Ectodermal cell (in vitro differentiated cells): ENCODE measurements at regions not wholly inside any gene's neighbourhood (a gene's known extent, or its start where the extent isn't known, plus 50 kb on each side); places are given as distances from the start of the nearest gene placed in this dataset.

Source experiments
- H3K27ac ChIP-seq: 2 replicates; pipeline ENCODE4 v1.7.0; 2013; ENCODE audit warnings: mild to moderate bottlenecking, low read depth, low read length; ENCODE audit not compliant: insufficient read depth, poor library complexity, severe bottlenecking
- H3K27me3 ChIP-seq: 2 replicates; pipeline ENCODE4 v1.7.0; 2013; ENCODE audit warnings: mild to moderate bottlenecking, low read length; ENCODE audit not compliant: insufficient read depth, control insufficient read depth, poor library complexity, severe bottlenecking
- H3K36me3 ChIP-seq: one replicate; pipeline ENCODE4 v1.7.0; 2013; ENCODE audit warnings: low read length; ENCODE audit not compliant: control insufficient read depth, insufficient read depth
- H3K4me1 ChIP-seq: one replicate; pipeline ENCODE4 v1.7.0; 2013; ENCODE audit warnings: low read length; ENCODE audit not compliant: control insufficient read depth, insufficient read depth
- H3K4me3 ChIP-seq: 2 replicates; pipeline ENCODE4 v1.7.0; 2013; ENCODE audit warnings: low read depth, low read length, control low read depth; ENCODE audit not compliant: insufficient read depth
- H3K9me3 ChIP-seq: 2 replicates; pipeline ENCODE4 v1.7.0; 2013; ENCODE audit warnings: mild to moderate bottlenecking, low read length, moderate library complexity; ENCODE audit not compliant: control insufficient read depth
- WGBS, 2 experiments: methylation state at CpG; one replicate each; pipeline ENCODE4 v1.1.7; 2013; ENCODE audit warnings: missing lambda C conversion rate in 2 of 2; 5-methylcytosine and 5-hydroxymethylcytosine counted together

DNA sequence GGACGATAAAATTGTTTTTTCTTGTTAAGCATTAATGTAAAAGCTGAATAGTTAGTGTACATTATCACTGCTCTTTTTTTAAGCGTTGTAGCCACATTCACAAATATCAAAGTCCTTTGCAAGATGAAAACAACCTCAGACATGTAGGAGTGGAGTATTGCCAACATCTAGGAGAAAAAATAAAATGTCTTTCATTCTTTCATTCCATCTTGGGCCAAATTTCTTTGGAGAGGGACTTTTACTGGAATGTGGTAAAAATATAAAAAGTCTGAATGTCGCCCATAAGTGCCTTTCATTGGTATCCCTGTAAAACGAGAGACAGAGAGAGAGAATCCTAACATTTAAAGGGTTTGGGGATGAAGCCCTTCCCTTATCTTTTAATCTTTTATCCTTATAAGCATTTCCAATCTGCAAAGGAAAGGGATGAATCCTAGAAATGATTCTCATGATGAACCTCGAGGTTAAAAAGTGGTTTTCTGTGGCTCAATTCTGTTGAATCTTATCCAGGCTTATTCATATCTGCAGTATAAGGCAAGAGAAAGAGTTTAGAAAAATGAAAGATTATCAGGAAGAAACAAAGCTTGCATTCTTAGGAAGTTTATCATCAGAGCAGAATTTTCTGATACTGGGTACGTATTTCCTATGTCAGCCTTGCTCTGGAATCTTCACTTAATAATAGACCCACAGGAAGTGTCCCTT lies 1031.7 kb downstream of the MCTP2 start:
- no peaks in the 10 kb centered on the region for H3K36me3 ChIP-seq
- H3K27ac ChIP-seq, result no peak overlapping the region
- 76 to 85% methylated on average over 3 to 6 of the region's 6 CpGs for WGBS, 2 experiments
- H3K9me3 ChIP-seq, result no peaks in the 10 kb centered on the region
- no peaks in the 10 kb centered on the region for H3K27me3 ChIP-seq
- H3K4me1 ChIP-seq, result peaks cover 9% of the 10 kb centered on the region
- H3K4me3 ChIP-seq, result no peak overlapping the region

DNA sequence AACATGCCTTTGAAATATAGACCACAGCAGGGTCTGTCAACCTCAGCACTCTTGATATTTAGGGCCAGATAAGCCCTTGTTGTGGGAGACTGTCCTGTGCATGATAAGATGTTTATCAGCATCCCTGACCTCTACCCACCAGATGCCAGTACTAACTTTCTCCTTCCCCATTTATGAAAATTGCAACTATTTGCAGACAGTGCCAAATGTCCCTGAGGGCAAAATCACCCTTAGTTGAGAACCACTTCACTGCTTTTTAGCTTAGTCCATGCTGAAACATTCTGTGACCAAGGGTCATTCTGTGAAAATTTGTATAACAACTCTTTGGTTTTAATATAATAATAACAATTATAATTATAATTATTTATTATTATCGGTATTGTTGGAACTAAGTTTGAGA lies 1032.4 kb downstream of the MCTP2 start:
- Histone ChIP-seq H3K36me3 (no peaks in the 10 kb centered on the region), H3K4me3 (no peak overlapping the region), H3K4me1 (peaks cover 9% of the 10 kb centered on the region), H3K9me3 (no peaks in the 10 kb centered on the region), H3K27ac (no peak overlapping the region), H3K27me3 (no peaks in the 10 kb centered on the region)
- WGBS, 2 experiments, result no CpG with 5 or more reads among the region's 1 CpG

DNA sequence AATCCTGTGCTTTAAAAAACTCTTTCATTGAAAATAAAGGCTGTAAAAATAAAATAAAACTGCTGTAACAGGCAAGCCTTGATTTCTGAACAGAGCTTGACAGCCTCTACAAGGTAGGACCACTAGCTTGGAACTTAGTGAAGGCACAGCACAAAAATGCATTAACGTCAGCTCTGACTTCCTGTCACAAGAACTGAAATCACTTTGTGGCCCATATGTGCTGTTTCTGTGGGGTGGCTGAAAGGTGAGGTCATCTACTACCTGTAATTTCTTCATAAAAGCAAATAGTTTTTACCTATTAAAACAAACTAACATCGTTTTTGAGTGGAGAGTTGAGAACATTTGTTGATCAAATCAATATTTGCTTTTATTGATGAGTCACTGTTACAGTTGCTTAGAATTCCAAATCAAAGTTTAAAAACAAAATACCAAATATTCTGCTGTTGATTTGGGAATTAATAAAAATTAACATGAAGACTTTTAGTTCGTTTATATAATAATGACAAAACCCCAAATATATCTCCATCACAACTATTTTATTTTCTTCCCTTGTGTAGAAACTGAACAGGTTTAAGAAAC lies 1034.1 kb downstream of the MCTP2 start:
- 91 to 100% methylated on average over 2 of the region's 3 CpGs for WGBS, 2 experiments
- Histone ChIP-seq H3K4me1 (no peaks in the 10 kb centered on the region), H3K27ac (no peak overlapping the region), H3K36me3 (no peaks in the 10 kb centered on the region), H3K9me3 (no peaks in the 10 kb centered on the region), H3K4me3 (no peak overlapping the region), H3K27me3 (no peaks in the 10 kb centered on the region)

DNA sequence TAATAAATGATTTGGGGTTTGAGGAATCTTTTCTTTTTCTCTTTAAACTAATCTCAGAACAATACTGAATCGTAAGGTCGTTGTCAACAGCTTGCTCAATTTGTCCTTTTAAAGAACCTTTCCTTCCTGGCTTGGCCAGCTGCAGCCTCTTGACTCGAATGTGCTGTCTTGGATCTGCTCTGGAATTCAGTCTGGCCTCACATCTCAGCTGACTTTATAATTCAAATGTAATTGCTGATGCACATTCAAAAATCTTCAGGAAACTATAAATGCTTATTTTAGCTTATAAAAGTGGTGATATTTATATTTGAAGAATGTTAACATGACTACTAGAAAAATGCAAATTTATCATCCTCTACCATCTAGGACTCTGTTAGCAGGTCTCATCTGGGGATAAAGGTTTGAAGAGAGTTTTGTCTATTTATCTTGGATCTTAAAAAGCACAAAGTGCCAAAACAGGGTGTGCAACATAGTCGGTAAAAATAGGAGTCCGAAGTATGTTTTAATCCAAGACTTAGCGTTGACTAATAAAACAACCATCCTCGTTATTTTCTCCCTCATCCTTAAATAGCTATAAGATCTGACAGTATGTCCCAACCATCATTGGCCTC lies 1035.2 kb downstream of the MCTP2 start:
- no peak overlapping the region for H3K27ac ChIP-seq
- H3K4me1 ChIP-seq, result no peaks in the 10 kb centered on the region
- H3K9me3 ChIP-seq, result no peaks in the 10 kb centered on the region
- H3K27me3 ChIP-seq, result no peaks in the 10 kb centered on the region
- no peaks in the 10 kb centered on the region for H3K36me3 ChIP-seq
- WGBS, 2 experiments, result 91 to 93% methylated on average over 7 of the region's 7 CpGs
- H3K4me3 ChIP-seq, result no peak overlapping the region

- H3K4me3 ChIP-seq, result no peak overlapping the region
- H3K27me3 ChIP-seq, result no peaks in the 10 kb centered on the region
- H3K27ac ChIP-seq, result no peak overlapping the region
- 93 to 96% methylated on average over 3 of the region's 3 CpGs for WGBS, 2 experiments
- no peaks in the 10 kb centered on the region for H3K36me3 ChIP-seq
- H3K9me3 ChIP-seq, result no peaks in the 10 kb centered on the region
- H3K4me1 ChIP-seq, result no peaks in the 10 kb centered on the region
These were observed 1036.1 kb downstream of the MCTP2 start for GRCh38 chr15:95267481-95267880.

- no peaks in the 10 kb centered on the region for H3K36me3 ChIP-seq
- no peaks in the 10 kb centered on the region for H3K9me3 ChIP-seq
- no peak overlapping the region for H3K4me3 ChIP-seq
- no peaks in the 10 kb centered on the region for H3K4me1 ChIP-seq
- H3K27ac ChIP-seq, result no peak overlapping the region
- 94 to 96% methylated on average over 9 to 10 of the region's 10 CpGs for WGBS, 2 experiments
- no peaks in the 10 kb centered on the region for H3K27me3 ChIP-seq
These were observed 1038.2 kb downstream of the MCTP2 start for GRCh38 chr15:95269242-95270183.

- H3K36me3 ChIP-seq, result no peaks in the 10 kb centered on the region
- H3K27ac ChIP-seq, result no peak overlapping the region
- no peaks in the 10 kb centered on the region for H3K4me1 ChIP-seq
- no peak overlapping the region for H3K4me3 ChIP-seq
- no peaks in the 10 kb centered on the region for H3K9me3 ChIP-seq
- WGBS, 2 experiments, result 78 to 81% methylated on average over 3 of the region's 4 CpGs
- H3K27me3 ChIP-seq, result no peaks in the 10 kb centered on the region
These were observed 1042.7 kb downstream of the MCTP2 start for GRCh38 chr15:95274101-95274500.

GRCh38 chr15:95277266-95277665 lies 1045.9 kb downstream of the MCTP2 start:
- WGBS, 2 experiments, result 88 to 95% methylated on average over 3 of the region's 3 CpGs
- Histone ChIP-seq H3K4me1 (no peaks in the 10 kb centered on the region), H3K27ac (no peak overlapping the region)

GRCh38 chr15:95278532-95279245 lies 1047.3 kb downstream of the MCTP2 start:
- H3K4me1 ChIP-seq, result no peaks in the 10 kb centered on the region
- no peaks in the 10 kb centered on the region for H3K36me3 ChIP-seq
- H3K4me3 ChIP-seq, result no peak overlapping the region
- no peaks in the 10 kb centered on the region for H3K9me3 ChIP-seq
- no peak overlapping the region for H3K27ac ChIP-seq
- H3K27me3 ChIP-seq, result no peaks in the 10 kb centered on the region
- WGBS, 2 experiments, result 91 to 96% methylated on average over 4 to 6 of the region's 6 CpGs

More at GRCh38 chr15:95277266-95277665, 1045.9 kb downstream of the MCTP2 start:
- H3K27me3 ChIP-seq, result no peaks in the 10 kb centered on the region
- no peaks in the 10 kb centered on the region for H3K36me3 ChIP-seq
- H3K4me3 ChIP-seq, result no peak overlapping the region
- no peaks in the 10 kb centered on the region for H3K9me3 ChIP-seq
